GM12878 (cell line): ENCODE measurements at regions not wholly inside any gene's neighbourhood (a gene's known extent, or its start where the extent isn't known, plus 50 kb on each side); places are given as distances from the start of the nearest gene placed in this dataset.

Experiments
- ATAC-seq: fragments of 200-7000 bp; cut with Tn5 transposase; 3 replicates; pipeline ENCODE4 v1.9.1; 2020; ENCODE audit warnings: mild to moderate bottlenecking, moderate library complexity
- BruUV-seq: library from RNA; stranded (reverse); fragments of 400-500 nt; replicated peaks from 2 replicates; lab custom pipeline; 2021; lab: Mats Ljungman, UMichigan
- CTCF ChIA-PET: fragments of 300-600 bp; sonication (Branson Sonifier 250); formaldehyde crosslinking; extraction: SDS; loops from one replicate; lab custom pipeline; 2021; ENCODE audit warnings: inconsistent platforms; lab: Yijun Ruan, JAX
- POLR2A ChIA-PET: fragments of 350-600 bp; formaldehyde crosslinking; extraction: SDS; loops from one replicate; lab custom pipeline; 2021; ENCODE audit warnings: inconsistent platforms; lab: Charles Lee
- RAD21 ChIA-PET: fragments of 300-600 bp; sonication (Branson Sonifier 250); formaldehyde crosslinking; loops from one replicate; lab custom pipeline; 2023; ENCODE audit warnings: antibody characterized with exemption; ENCODE audit not compliant: unreplicated experiment; lab: Charles Lee
- SMC1A ChIA-PET: fragments of 300-600 bp; sonication (Branson Sonifier 250); formaldehyde crosslinking; loops from one replicate; lab custom pipeline; 2023; ENCODE audit not compliant: unreplicated experiment, uncharacterized antibody; lab: Charles Lee
- DNase-seq: peaks from one replicate; pipeline ENCODE4 v3.0.0-alpha.2; 2011; ENCODE audit warnings: low read depth, low spot score
- FAIRE-seq: peaks from 3 replicates; lab custom pipeline; 2011; peaks lifted over from hg19 to GRCh38; lab: Jason Lieb, UNC
- H2AFZ ChIP-seq: 2 replicates; pipeline ENCODE4 v1.6.0; 2011; ENCODE audit warnings: low read depth, low read length, control low read depth; ENCODE audit not compliant: control insufficient read depth
- H3K27ac ChIP-seq: 2 replicates; pipeline ENCODE4 v1.5.1; 2011; ENCODE audit warnings: control low read depth; ENCODE audit not compliant: control insufficient read depth, insufficient read depth
- H3K27me3 ChIP-seq, 2 experiments: replicated peaks in 1 of 2; 2 replicates each; pipeline versions ENCODE4 v1.6.0 to v1.6.1; 2011; ENCODE audit warnings: low read length in 1 of 2; ENCODE audit not compliant: control insufficient read depth in 2 of 2, insufficient read depth in 2 of 2
- H3K36me3 ChIP-seq, 2 experiments: 2 replicates each; pipeline ENCODE4 v1.5.1; 2011; ENCODE audit warnings: low read length in 1 of 2; ENCODE audit not compliant: control insufficient read depth in 2 of 2, insufficient read depth in 2 of 2
- H3K4me1 ChIP-seq: 2 replicates; pipeline ENCODE4 v1.6.1; 2011; ENCODE audit warnings: mild to moderate bottlenecking, low read length, moderate library complexity, mixed read lengths; ENCODE audit not compliant: control insufficient read depth, insufficient read depth
- H3K4me2 ChIP-seq: 2 replicates; pipeline ENCODE4 v1.6.0; 2011; ENCODE audit warnings: control low read depth; ENCODE audit not compliant: control insufficient read depth, insufficient read depth
- H3K4me3 ChIP-seq: fragments of 200-600 bp; sonication (generic); 2 replicates; pipeline ENCODE4 v1.5.1; 2016
- H3K79me2 ChIP-seq: 2 replicates; pipeline ENCODE4 v1.6.0; 2011; ENCODE audit warnings: low read length; ENCODE audit not compliant: control insufficient read depth, insufficient read depth
- H3K9ac ChIP-seq: 2 replicates; pipeline ENCODE4 v1.8.0; 2011; ENCODE audit warnings: low read length, control low read depth, mixed read lengths; ENCODE audit not compliant: control insufficient read depth, insufficient read depth
- H3K9me3 ChIP-seq: replicated peaks from 3 replicates; pipeline ENCODE4 v1.5.1; 2011; ENCODE audit warnings: mild to moderate bottlenecking, low read length; ENCODE audit not compliant: control insufficient read depth, insufficient read depth
- H4K20me1 ChIP-seq: 2 replicates; pipeline ENCODE4 v1.6.0; 2011; ENCODE audit not compliant: control insufficient read depth, insufficient read depth
- ATF7 ChIP-seq: fragments of 450-650 bp; IDR thresholded peaks from 2 replicates; pipeline ENCODE4 v1.6.1; 2016; ENCODE audit warnings: low read depth, mild to moderate bottlenecking
- BRCA1 ChIP-seq: IDR thresholded peaks from 2 replicates; pipeline ENCODE4 v1.6.1; 2011; ENCODE audit warnings: low read depth, low read length, improper control_type of control experiment
- RFX5 ChIP-seq: IDR thresholded peaks from 2 replicates; pipeline ENCODE4 v1.6.1; 2011; ENCODE audit warnings: low read depth, low read length, improper control_type of control experiment
- SMAD1 ChIP-seq: fragments of 450-650 bp; IDR thresholded peaks from 2 replicates; pipeline ENCODE4 v1.6.1; 2018; ENCODE audit warnings: mild to moderate bottlenecking, low read depth; ENCODE audit not compliant: partially characterized antibody
- ZNF622 ChIP-seq: fragments of 450-650 bp; IDR thresholded peaks from 2 replicates; pipeline ENCODE4 v1.6.1; 2017; ENCODE audit warnings: mild to moderate bottlenecking, inconsistent platforms
- ZZZ3 ChIP-seq: IDR thresholded peaks from 2 replicates; pipeline ENCODE4 v1.6.1; 2011; ENCODE audit warnings: low read depth; ENCODE audit not compliant: control insufficient read depth, insufficient read length
- WGBS: methylation state at CpG from one replicate; pipeline ENCODE4 v1.1.6; 2016; ENCODE audit warnings: low lambda C conversion rate; ENCODE audit not compliant: insufficient replicate concordance, insufficient coverage; ENCODE audit errors: missing lambda C conversion rate; 5-methylcytosine and 5-hydroxymethylcytosine counted together
- in situ Hi-C: fragments of 300-500 bp; cut with MboI; formaldehyde crosslinking; loops from 9 replicates; pipeline ENCODE4 v1.14.3; 2018; ENCODE audit warnings: mixed read lengths
- intact Hi-C: fragments of 100-400 bp; cut with micrococcal nuclease; formaldehyde crosslinking; loops from one replicate; pipeline ENCODE4 v1.14.2; 2022; ENCODE audit not compliant: unreplicated experiment
- TF ChIP-seq, protein P1 (sequence below): fragments of 450-650 bp; formaldehyde crosslinking; IDR thresholded peaks from 2 replicates; pipeline ENCODE4 v1.5.0; 2022; ENCODE audit warnings: mild to moderate bottlenecking, missing genetic modification characterization
- TF ChIP-seq, protein P2 (sequence below): IDR thresholded peaks from 2 replicates; pipeline ENCODE4 v1.6.1; 2011; ENCODE audit warnings: borderline replicate concordance, low read depth, mild to moderate bottlenecking, moderate library complexity, mixed read lengths, low read length; ENCODE audit not compliant: insufficient read depth; ENCODE audit errors: extremely low read length

DNA sequence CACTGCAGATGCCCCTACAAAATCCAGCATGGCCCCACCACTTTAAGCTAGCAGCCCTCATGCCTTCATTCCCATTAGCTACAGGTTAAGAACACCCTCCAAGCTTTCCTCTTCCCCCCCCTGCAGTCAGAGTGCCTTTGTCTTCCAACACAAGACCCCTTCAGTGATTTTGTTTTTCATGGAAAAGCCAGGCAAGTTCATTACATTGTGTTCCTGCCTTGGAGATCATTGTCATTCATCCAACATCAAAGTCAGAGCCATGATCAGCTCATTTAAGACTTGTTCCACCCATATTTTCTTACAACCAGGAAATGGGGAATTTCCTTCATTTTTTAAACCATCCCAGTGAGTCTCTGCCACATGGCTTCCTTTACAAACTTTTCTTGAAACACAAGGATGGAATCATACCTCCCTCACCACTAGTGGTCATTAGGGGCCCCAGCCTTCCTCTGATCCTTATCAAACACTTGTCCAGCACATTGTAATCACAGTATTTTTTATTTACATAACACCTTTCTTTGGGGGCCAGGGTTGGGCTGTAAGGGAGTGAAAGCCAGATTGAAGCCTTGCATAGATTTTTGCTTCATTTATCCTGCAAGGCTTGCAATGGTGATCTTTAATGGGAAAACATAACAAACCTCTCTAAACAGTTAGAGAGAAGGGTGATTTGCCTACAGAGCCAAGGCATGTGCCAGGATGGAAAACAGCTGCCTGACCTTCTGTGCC, 765.3 kb downstream of the MED13L start:
- Histone ChIP-seq H3K27me3 (no peaks in the 10 kb centered on the region), H2AFZ (no peak overlapping the region), H3K36me3 (no peaks in the 10 kb centered on the region), H3K9ac (no peak overlapping the region), H3K4me1 (no peaks in the 10 kb centered on the region), H3K9me3 (no peaks in the 10 kb centered on the region; the same call in 1 of the 3 replicates), H4K20me1 (no peaks in the 10 kb centered on the region), H3K4me3 (no peak overlapping the region), H3K79me2 (no peaks in the 10 kb centered on the region), H3K27ac (no peak overlapping the region), H3K4me2 (no peak overlapping the region)
- ChIA-PET RAD21 (no interaction called here), POLR2A (no interaction called here), SMC1A (no interaction called here), CTCF (interaction anchor here (0.6 kb wide), 1 partner anchor 887 kb away, joined by 4 read pairs; no protein-coding TSS in a partner anchor)
- ATAC-seq (no peak), DNase-seq (no peak), FAIRE-seq (no peak)
- no TSS peak for BruUV-seq
- TF ChIP-seq BRCA1, result no peak
- TF ChIP-seq RFX5, result no peak
- TF ChIP-seq SMAD1, result no peak
- intact Hi-C loops (no loop called here), in situ Hi-C loops (no loop called here)

DNA sequence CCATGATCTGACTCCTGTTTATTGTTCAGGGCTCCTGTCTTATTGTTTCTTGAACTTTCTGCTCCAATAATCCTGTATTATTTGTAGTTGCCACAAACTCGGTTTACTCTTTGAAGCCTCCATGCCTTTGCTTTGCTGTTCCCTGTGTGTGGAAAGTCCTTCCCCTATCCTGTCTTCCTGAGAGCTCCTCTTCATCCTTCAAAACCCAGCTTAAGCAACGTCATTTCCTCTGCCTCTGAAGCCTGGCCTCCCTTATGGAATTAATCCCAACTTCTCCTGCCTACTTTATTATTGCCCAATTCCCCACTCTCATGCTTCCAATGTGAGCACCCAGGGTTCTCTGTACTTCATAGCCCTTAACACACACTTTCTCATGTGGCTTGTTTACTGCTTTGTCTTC, 766.2 kb downstream of the MED13L start:
- Histone ChIP-seq H3K4me3 (no peak overlapping the region), H3K4me1 (no peaks in the 10 kb centered on the region), H3K27me3 (no peaks in the 10 kb centered on the region), H3K9ac (no peak overlapping the region), H3K36me3 (no peaks in the 10 kb centered on the region), H4K20me1 (no peaks in the 10 kb centered on the region), H3K4me2 (no peak overlapping the region), H3K9me3 (no peaks in the 10 kb centered on the region; the same call in 1 of the 3 replicates), H3K79me2 (no peaks in the 10 kb centered on the region), H3K27ac (no peak overlapping the region), H2AFZ (no peak overlapping the region)
- no peak for DNase-seq
- FAIRE-seq, result no peak
- in situ Hi-C loops, result no loop called here
- RAD21 ChIA-PET, result no interaction called here
- POLR2A ChIA-PET, result no interaction called here
- SMC1A ChIA-PET, result interaction anchor here (1.3 kb wide), 1 partner anchor 42 kb away, joined by 3 read pairs; no protein-coding TSS in a partner anchor
- CTCF ChIA-PET, result interaction anchor here (0.6 kb wide), 1 partner anchor 886 kb away, joined by 4 read pairs; no protein-coding TSS in a partner anchor
- TF ChIP-seq, protein P1, sequence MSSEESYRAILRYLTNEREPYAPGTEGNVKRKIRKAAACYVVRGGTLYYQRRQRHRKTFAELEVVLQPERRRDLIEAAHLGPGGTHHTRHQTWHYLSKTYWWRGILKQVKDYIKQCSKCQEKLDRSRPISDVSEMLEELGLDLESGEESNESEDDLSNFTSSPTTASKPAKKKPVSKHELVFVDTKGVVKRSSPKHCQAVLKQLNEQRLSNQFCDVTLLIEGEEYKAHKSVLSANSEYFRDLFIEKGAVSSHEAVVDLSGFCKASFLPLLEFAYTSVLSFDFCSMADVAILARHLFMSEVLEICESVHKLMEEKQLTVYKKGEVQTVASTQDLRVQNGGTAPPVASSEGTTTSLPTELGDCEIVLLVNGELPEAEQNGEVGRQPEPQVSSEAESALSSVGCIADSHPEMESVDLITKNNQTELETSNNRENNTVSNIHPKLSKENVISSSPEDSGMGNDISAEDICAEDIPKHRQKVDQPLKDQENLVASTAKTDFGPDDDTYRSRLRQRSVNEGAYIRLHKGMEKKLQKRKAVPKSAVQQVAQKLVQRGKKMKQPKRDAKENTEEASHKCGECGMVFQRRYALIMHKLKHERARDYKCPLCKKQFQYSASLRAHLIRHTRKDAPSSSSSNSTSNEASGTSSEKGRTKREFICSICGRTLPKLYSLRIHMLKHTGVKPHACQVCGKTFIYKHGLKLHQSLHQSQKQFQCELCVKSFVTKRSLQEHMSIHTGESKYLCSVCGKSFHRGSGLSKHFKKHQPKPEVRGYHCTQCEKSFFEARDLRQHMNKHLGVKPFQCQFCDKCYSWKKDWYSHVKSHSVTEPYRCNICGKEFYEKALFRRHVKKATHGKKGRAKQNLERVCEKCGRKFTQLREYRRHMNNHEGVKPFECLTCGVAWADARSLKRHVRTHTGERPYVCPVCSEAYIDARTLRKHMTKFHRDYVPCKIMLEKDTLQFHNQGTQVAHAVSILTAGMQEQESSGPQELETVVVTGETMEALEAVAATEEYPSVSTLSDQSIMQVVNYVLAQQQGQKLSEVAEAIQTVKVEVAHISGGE, result no peak
- no peak for TF ChIP-seq ZZZ3
- no peak for TF ChIP-seq ATF7
- TF ChIP-seq, protein P2, sequence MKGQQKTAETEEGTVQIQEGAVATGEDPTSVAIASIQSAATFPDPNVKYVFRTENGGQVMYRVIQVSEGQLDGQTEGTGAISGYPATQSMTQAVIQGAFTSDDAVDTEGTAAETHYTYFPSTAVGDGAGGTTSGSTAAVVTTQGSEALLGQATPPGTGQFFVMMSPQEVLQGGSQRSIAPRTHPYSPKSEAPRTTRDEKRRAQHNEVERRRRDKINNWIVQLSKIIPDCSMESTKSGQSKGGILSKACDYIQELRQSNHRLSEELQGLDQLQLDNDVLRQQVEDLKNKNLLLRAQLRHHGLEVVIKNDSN, result no peak
- TF ChIP-seq ZNF622, result no peak
- 0% methylated on average over 2 of the region's 2 CpGs for WGBS
- intact Hi-C loops, result no loop called here
- ATAC-seq, result no peak
- no TSS peak for BruUV-seq
